ENCODE measurements at regions not wholly inside any gene's neighbourhood (a gene's known extent, or its start where the extent isn't known, plus 50 kb on each side); places are given as distances from the start of the nearest gene placed in this dataset.

DNA sequence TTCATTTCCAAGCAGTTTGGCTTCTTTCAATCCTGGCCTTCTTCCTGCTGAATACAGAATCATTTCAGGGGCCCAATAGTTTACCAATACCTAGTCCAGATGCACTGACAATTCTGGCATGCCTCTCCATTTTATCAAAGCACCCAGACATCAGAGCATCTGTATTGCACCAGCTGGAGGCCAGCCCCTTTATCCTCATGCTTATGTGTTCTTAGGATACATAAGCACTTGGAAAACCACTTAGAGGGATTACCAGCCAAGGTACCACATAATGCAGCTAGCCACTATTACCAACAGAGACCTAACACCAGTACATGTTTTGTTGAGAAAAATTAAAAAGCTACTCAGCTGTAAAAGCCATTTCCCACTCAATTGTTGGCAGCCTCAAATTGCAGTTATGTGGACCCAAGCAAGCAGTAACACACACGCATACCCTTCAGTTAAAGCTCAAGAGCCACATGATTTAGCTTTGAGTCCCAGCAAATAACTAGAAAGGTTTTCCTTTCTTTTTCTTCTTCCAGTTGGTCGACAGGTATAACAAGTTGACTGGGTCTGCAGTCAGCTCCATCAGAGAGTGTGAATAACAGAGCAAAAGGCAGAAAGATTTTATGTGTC is 263.8 kb downstream of the DIO2 start:
- H3K27ac ChIP-seq = no peak overlapping the region
- no peak overlapping the region for H3K4me3 ChIP-seq
- no peaks in the 10 kb centered on the region for H3K9me3 ChIP-seq (ENCODE audit: low read depth)
- no peak for DNase-seq (ENCODE audit: low read depth in 1 of 2, low spot score in 1 of 2)
- H3K27me3 ChIP-seq = no peaks in the 10 kb centered on the region
- H3K4me1 ChIP-seq (ENCODE audit: low read depth) = no peaks in the 10 kb centered on the region
- TF ChIP-seq, protein P1, sequence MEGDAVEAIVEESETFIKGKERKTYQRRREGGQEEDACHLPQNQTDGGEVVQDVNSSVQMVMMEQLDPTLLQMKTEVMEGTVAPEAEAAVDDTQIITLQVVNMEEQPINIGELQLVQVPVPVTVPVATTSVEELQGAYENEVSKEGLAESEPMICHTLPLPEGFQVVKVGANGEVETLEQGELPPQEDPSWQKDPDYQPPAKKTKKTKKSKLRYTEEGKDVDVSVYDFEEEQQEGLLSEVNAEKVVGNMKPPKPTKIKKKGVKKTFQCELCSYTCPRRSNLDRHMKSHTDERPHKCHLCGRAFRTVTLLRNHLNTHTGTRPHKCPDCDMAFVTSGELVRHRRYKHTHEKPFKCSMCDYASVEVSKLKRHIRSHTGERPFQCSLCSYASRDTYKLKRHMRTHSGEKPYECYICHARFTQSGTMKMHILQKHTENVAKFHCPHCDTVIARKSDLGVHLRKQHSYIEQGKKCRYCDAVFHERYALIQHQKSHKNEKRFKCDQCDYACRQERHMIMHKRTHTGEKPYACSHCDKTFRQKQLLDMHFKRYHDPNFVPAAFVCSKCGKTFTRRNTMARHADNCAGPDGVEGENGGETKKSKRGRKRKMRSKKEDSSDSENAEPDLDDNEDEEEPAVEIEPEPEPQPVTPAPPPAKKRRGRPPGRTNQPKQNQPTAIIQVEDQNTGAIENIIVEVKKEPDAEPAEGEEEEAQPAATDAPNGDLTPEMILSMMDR (IDR thresholded peaks at IDR 0.05; ENCODE audit: low read depth, low read length) = no peak
- no peaks in the 10 kb centered on the region for H3K36me3 ChIP-seq

- no peaks in the 10 kb centered on the region for H3K4me1 ChIP-seq (ENCODE audit: low read depth)
- H3K27me3 ChIP-seq = no peaks in the 10 kb centered on the region
- H3K27ac ChIP-seq = no peak overlapping the region
- TF ChIP-seq, protein P1 (IDR thresholded peaks at IDR 0.05; ENCODE audit: low read depth, low read length) = no peak
- no peak overlapping the region for H3K4me3 ChIP-seq
- no peaks in the 10 kb centered on the region for H3K36me3 ChIP-seq
- H3K9me3 ChIP-seq (ENCODE audit: low read depth) = no peaks in the 10 kb centered on the region
- DNase-seq (ENCODE audit: low read depth in 1 of 2, low spot score in 1 of 2) = no peak
Observed at GRCh38 chr14:79939235-79939634, 272.1 kb downstream of the DIO2 start.

DNA sequence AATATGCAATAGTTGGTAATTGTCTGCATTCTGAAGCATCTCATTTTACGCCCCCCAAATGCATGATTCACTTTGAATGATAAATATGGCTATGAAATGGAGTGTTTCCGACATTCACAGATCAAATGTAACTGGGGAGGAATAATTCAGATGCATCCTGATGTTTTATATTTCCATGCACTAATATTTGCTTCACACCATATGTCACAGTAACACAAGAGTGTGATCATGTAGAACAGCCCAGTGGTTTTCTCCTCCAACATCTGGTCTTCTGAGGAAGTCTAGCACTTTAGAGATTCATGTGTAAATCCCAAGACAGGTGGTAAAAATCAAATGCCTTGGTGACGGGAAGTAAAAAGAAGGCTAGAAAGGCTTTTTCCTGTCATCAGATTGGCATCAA is 273.1 kb downstream of the DIO2 start:
- Histone ChIP-seq H3K9me3 (ENCODE audit: low read depth) (no peaks in the 10 kb centered on the region), H3K27me3 (no peaks in the 10 kb centered on the region), H3K4me3 (no peak overlapping the region), H3K27ac (no peak overlapping the region), H3K36me3 (no peaks in the 10 kb centered on the region), H3K4me1 (ENCODE audit: low read depth) (no peaks in the 10 kb centered on the region)
- no peak for DNase-seq (ENCODE audit: low read depth in 1 of 2, low spot score in 1 of 2)
- TF ChIP-seq, protein P1 (IDR thresholded peaks at IDR 0.05; ENCODE audit: low read depth, low read length) = no peak

DNA sequence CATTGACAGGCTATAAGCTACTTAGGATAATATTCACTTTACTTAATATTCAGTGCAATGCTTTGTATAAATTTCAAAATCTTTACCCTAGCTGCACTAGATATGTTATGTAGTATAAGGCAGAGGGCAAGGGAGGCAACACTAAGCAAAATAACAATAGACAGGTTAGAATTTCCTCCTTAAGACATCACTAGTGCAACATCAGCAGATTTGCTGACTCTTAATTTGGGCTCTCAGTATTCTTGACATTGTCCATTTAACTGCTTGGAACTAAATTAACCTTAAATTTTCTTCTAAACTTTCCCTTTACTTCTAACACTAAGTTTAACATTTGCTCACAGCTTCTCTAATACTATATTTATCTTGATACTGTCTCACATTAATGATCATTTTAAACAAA is 273.9 kb downstream of the DIO2 start:
- H3K36me3 ChIP-seq = no peaks in the 10 kb centered on the region
- no peak overlapping the region for H3K27ac ChIP-seq
- H3K4me3 ChIP-seq = no peak overlapping the region
- no peaks in the 10 kb centered on the region for H3K27me3 ChIP-seq
- no peaks in the 10 kb centered on the region for H3K4me1 ChIP-seq (ENCODE audit: low read depth)
- no peaks in the 10 kb centered on the region for H3K9me3 ChIP-seq (ENCODE audit: low read depth)
- no peak for DNase-seq (ENCODE audit: low read depth in 1 of 2, low spot score in 1 of 2)
- TF ChIP-seq, protein P1 (IDR thresholded peaks at IDR 0.05; ENCODE audit: low read depth, low read length) = no peak

DNA sequence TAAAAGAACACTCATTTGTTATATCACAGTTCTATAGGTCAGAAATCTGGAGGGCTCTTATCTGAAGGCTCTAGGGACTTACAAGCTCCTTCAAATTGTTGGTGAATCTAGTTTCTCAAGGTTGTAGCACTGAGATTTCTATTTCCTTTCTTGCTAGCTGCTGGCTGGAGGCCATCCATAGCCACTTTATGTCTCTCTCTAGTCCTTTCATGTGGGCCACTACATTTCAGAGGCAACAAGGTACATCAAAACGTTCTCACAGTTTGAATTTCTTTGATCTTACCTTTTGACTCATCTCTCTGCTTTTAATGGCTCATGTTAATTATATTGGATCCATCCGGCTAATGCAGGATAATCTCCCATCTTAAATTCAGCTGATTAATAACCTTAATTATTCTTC is 286.8 kb downstream of the DIO2 start:
- Histone ChIP-seq H3K4me1 (ENCODE audit: low read depth) (no peaks in the 10 kb centered on the region), H3K9me3 (ENCODE audit: low read depth) (no peaks in the 10 kb centered on the region), H3K27me3 (no peaks in the 10 kb centered on the region), H3K27ac (no peak overlapping the region), H3K4me3 (no peak overlapping the region), H3K36me3 (no peaks in the 10 kb centered on the region)
- TF ChIP-seq, protein P1 (IDR thresholded peaks at IDR 0.05; ENCODE audit: low read depth, low read length) = no peak
- DNase-seq (ENCODE audit: low read depth in 1 of 2, low spot score in 1 of 2) = no peak
